Activated naive CD4-positive, alpha-beta T cell treated with anti-CD3 and anti-CD28 coated beads, Interleukin-2, amount 10 ng/mL, durations not matched to agents 7 days and 5 days (primary cell): ENCODE measurements at regions not wholly inside any gene's neighbourhood (a gene's known extent, or its start where the extent isn't known, plus 50 kb on each side); places are given as distances from the start of the nearest gene placed in this dataset.

ENCODE experiments used
- CTCF ChIA-PET: fragments of 350-600 bp; sonication (Branson Sonifier 250); formaldehyde crosslinking; loops from one replicate; lab custom pipeline; 2021; ENCODE audit warnings: antibody characterized with exemption; lab: Charles Lee
- DNase-seq: peaks from one replicate; pipeline ENCODE4 v3.0.0-alpha.2; 2020
- H3K27ac Mint-ChIP-seq: one replicate; pipeline ENCODE4 v1.8.0; 2021; ENCODE audit warnings: mild to moderate bottlenecking, moderate library complexity, mixed read lengths
- H3K27me3 Mint-ChIP-seq: one replicate; pipeline ENCODE4 v1.8.0; 2021; ENCODE audit warnings: mild to moderate bottlenecking, mixed read lengths
- H3K36me3 Mint-ChIP-seq: one replicate; pipeline ENCODE4 v1.8.0; 2021; ENCODE audit warnings: mixed read lengths
- H3K4me1 Mint-ChIP-seq: one replicate; pipeline ENCODE4 v1.8.0; 2021; ENCODE audit warnings: mixed read lengths
- H3K4me3 Mint-ChIP-seq: one replicate; pipeline ENCODE4 v1.8.0; 2021; ENCODE audit warnings: mild to moderate bottlenecking, moderate library complexity, mixed read lengths
- H3K9me3 Mint-ChIP-seq: one replicate; pipeline ENCODE4 v1.8.0; 2021; ENCODE audit warnings: mixed read lengths

DNA sequence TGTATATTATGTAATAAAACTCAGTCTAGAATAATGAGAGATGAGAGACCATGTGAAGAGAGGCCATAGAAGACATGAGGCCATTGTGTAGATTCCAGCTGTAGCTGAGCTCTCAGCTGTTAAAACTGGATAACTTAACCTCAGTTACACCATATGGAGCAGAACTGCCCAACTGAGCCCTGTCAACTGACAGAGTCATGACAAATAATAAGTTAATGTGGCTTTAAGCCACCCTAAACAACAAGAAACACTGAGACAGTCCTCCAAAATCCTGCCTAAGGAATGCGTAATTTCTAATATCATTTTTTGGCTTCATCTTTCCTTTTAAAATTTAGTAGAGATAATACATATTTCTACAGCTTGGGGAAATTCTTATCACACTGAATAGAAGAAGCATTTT, 580.0 kb upstream of the RGS18 start:
- Mint-ChIP-seq H3K4me1 (no peaks in the 10 kb centered on the region), H3K9me3 (peaks cover 2% of the 10 kb centered on the region), H3K4me3 (no peak overlapping the region), H3K27me3 (no peaks in the 10 kb centered on the region), H3K36me3 (no peaks in the 10 kb centered on the region), H3K27ac (no peak overlapping the region)
- no peak for DNase-seq
- CTCF ChIA-PET, result no interaction called here

GRCh38 chr1:191579019-191579418, 579.2 kb upstream of the RGS18 start:
- H3K4me3 Mint-ChIP-seq, result no peak overlapping the region
- no peaks in the 10 kb centered on the region for H3K36me3 Mint-ChIP-seq
- CTCF ChIA-PET, result no interaction called here
- H3K27ac Mint-ChIP-seq, result no peak overlapping the region
- H3K27me3 Mint-ChIP-seq, result no peaks in the 10 kb centered on the region
- H3K9me3 Mint-ChIP-seq, result peaks cover 2% of the 10 kb centered on the region
- DNase-seq, result no peak
- no peaks in the 10 kb centered on the region for H3K4me1 Mint-ChIP-seq

DNA sequence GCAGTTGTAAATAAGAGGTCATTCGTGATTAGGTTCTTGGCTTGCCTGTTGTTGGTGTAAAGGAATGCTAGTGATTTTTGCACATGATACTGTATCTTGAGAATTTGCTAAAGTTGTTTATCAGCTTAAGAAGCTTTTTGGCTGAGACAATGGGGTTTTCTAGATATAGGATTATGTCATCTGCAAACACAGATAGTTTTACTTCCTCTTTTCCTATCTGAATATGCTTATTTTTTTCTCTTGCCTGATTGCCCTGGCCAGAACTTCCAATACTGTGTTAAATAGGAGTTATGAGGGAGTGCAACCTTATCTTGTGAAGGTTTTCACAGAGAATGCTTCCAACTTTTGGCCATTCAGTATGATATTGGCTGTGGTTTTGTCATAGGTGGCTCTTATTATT, 576.1 kb upstream of the RGS18 start:
- no peaks in the 10 kb centered on the region for H3K27me3 Mint-ChIP-seq
- CTCF ChIA-PET, result no interaction called here
- H3K4me3 Mint-ChIP-seq, result no peak overlapping the region
- no peaks in the 10 kb centered on the region for H3K4me1 Mint-ChIP-seq
- H3K36me3 Mint-ChIP-seq, result no peaks in the 10 kb centered on the region
- no peak for DNase-seq
- no peak overlapping the region for H3K27ac Mint-ChIP-seq
- H3K9me3 Mint-ChIP-seq, result peaks cover 14% of the 10 kb centered on the region

DNA sequence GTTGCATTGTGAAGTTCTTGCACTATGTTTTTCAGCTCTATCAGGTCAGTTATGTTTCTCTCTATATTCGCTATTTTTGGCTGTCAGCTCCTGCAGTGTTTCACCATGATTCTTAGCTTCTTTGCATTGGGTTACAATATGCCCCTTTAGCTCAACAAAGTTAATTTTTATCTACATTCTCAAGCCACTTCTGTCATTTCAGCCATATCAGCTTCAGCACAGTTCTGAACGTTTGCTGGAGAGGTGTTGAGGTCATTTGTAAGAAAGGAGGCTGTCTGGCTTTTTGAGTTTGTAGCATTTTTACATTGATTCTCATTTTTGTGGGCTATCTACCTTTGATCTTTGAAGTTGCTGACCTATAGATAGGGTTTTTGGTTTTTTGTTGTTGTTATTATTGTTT, 573.2 kb upstream of the RGS18 start:
- DNase-seq, result no peak
- Mint-ChIP-seq H3K36me3 (no peaks in the 10 kb centered on the region), H3K4me1 (no peaks in the 10 kb centered on the region), H3K27me3 (no peaks in the 10 kb centered on the region), H3K4me3 (no peak overlapping the region), H3K9me3 (peaks cover 16% of the 10 kb centered on the region), H3K27ac (no peak overlapping the region)
- CTCF ChIA-PET, result no interaction called here

DNA sequence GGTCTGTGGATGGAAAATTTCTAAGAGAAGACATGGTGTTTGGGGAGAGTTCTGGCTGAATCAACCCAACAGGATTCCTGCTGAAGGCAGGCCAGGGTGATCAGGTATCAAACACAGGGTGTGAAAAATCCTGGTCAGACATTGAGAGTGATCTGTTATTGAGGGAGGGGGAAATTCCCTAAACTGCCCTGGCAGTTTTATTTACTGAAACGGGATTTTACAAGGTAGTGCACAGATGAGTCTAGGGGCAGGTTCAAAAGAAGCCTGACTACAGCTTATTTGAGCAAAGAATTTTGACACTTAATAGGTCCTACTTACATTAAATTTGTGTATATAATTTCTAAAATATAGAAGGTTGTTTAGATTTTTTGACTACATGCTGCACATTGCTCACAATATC, 569.4 kb upstream of the RGS18 start:
- DNase-seq, result no peak
- Mint-ChIP-seq H3K4me3 (no peak overlapping the region), H3K9me3 (peaks cover 16% of the 10 kb centered on the region), H3K27ac (no peak overlapping the region), H3K36me3 (no peaks in the 10 kb centered on the region), H3K4me1 (no peaks in the 10 kb centered on the region), H3K27me3 (no peaks in the 10 kb centered on the region)
- CTCF ChIA-PET, result no interaction called here

DNA sequence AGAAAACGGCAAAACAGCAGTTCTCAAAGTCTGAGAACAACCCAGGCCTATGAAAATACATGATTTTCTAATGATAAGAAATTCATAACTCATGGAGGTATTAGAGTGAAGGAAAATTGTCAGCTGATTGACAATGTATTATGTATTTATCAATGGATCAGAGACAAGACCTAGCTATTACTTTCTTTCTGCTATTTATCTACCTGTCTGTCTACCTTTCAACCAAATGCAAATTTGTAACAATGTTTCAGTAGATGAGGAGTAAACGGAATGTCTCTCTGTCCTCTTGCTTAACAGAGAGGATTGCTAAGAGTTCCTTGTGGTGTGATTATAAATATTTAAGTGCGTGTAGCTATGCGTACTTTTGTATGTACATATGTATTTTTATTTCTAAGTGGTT, 568.7 kb upstream of the RGS18 start:
- CTCF ChIA-PET, result no interaction called here
- Mint-ChIP-seq H3K4me3 (no peak overlapping the region), H3K27ac (no peak overlapping the region), H3K36me3 (no peaks in the 10 kb centered on the region), H3K27me3 (no peaks in the 10 kb centered on the region), H3K9me3 (peaks cover 12% of the 10 kb centered on the region), H3K4me1 (no peaks in the 10 kb centered on the region)
- no peak for DNase-seq

DNA sequence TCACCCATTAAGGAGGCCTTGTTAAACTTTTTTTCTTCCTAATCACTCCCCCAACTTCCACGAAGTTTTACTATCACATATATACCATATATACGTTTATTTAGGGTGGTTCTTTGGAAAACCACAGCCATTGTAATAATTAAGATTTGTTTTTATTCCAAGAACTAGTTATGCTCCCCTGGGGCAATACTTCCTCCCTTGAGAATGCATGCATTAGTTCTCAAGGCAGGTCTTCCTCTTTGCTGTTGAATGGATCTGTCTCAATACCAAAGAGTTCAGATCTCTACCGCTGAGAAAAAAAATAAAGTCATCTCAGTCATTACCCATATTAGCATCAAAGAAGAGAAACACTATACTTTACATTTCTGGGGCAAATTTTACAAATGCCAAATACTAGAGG, 567.7 kb upstream of the RGS18 start:
- no peak overlapping the region for H3K4me3 Mint-ChIP-seq

GRCh38 chr1:191592039-191592438, 566.2 kb upstream of the RGS18 start:
- peaks cover 3% of the 10 kb centered on the region for H3K9me3 Mint-ChIP-seq
- H3K4me3 Mint-ChIP-seq, result no peak overlapping the region

More for the DNA sequence above, 567.7 kb upstream of the RGS18 start:
- H3K9me3 Mint-ChIP-seq, result peaks cover 7% of the 10 kb centered on the region
- CTCF ChIA-PET, result no interaction called here
- H3K36me3 Mint-ChIP-seq, result no peaks in the 10 kb centered on the region
- no peaks in the 10 kb centered on the region for H3K4me1 Mint-ChIP-seq
- no peak for DNase-seq
- no peak overlapping the region for H3K27ac Mint-ChIP-seq
- no peaks in the 10 kb centered on the region for H3K27me3 Mint-ChIP-seq

GRCh38 chr1:191592907-191593306, 565.4 kb upstream of the RGS18 start:
- no peaks in the 10 kb centered on the region for H3K27me3 Mint-ChIP-seq
- H3K27ac Mint-ChIP-seq, result no peak overlapping the region
- H3K9me3 Mint-ChIP-seq, result peaks cover 3% of the 10 kb centered on the region
- CTCF ChIA-PET, result no interaction called here
- no peak overlapping the region for H3K4me3 Mint-ChIP-seq
- H3K36me3 Mint-ChIP-seq, result no peaks in the 10 kb centered on the region
- no peaks in the 10 kb centered on the region for H3K4me1 Mint-ChIP-seq
- no peak for DNase-seq

More at GRCh38 chr1:191592039-191592438, 566.2 kb upstream of the RGS18 start:
- no peak for DNase-seq
- no peaks in the 10 kb centered on the region for H3K27me3 Mint-ChIP-seq
- H3K27ac Mint-ChIP-seq, result no peak overlapping the region
- CTCF ChIA-PET, result no interaction called here
- H3K36me3 Mint-ChIP-seq, result no peaks in the 10 kb centered on the region
- no peaks in the 10 kb centered on the region for H3K4me1 Mint-ChIP-seq

DNA sequence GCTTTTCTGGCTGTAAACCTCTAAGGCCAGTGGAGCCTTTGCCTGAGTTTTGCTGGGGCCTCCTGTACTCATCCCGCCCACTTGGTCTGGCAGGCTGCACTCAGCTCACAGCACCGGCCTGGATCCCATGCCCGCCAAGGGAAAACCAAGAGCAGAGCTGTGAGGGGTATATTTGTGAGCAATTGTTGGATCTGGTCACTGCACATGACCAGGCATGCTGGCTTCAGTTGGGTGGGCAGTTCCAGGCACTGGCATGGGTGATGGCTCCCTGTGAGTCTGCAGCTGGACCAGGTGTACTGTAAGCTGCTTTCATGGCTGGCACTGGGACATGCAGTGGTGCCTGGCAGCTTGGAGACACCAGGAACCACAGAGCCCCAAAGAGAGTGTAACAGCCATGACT, 563.1 kb upstream of the RGS18 start:
- H3K36me3 Mint-ChIP-seq, result no peaks in the 10 kb centered on the region
- no peaks in the 10 kb centered on the region for H3K27me3 Mint-ChIP-seq
- no peak overlapping the region for H3K4me3 Mint-ChIP-seq
- DNase-seq, result no peak
- CTCF ChIA-PET, result no interaction called here
- no peaks in the 10 kb centered on the region for H3K9me3 Mint-ChIP-seq
- H3K27ac Mint-ChIP-seq, result no peak overlapping the region
- no peaks in the 10 kb centered on the region for H3K4me1 Mint-ChIP-seq

- no peaks in the 10 kb centered on the region for H3K27me3 Mint-ChIP-seq
- CTCF ChIA-PET, result no interaction called here
- H3K4me3 Mint-ChIP-seq, result no peak overlapping the region
- no peak overlapping the region for H3K27ac Mint-ChIP-seq
- DNase-seq, result no peak
- H3K36me3 Mint-ChIP-seq, result no peaks in the 10 kb centered on the region
- no peaks in the 10 kb centered on the region for H3K4me1 Mint-ChIP-seq
- no peaks in the 10 kb centered on the region for H3K9me3 Mint-ChIP-seq
Measured at GRCh38 chr1:191608367-191608766, 549.9 kb upstream of the RGS18 start.

GRCh38 chr1:191609305-191609704, 549.0 kb upstream of the RGS18 start:
- CTCF ChIA-PET, result no interaction called here
- peaks cover 2% of the 10 kb centered on the region for H3K9me3 Mint-ChIP-seq
- no peaks in the 10 kb centered on the region for H3K36me3 Mint-ChIP-seq
- DNase-seq, result no peak
- no peak overlapping the region for H3K27ac Mint-ChIP-seq
- H3K4me1 Mint-ChIP-seq, result no peaks in the 10 kb centered on the region
- H3K27me3 Mint-ChIP-seq, result no peaks in the 10 kb centered on the region
- H3K4me3 Mint-ChIP-seq, result no peak overlapping the region

GRCh38 chr1:191615101-191615821, 543.0 kb upstream of the RGS18 start:
- H3K27ac Mint-ChIP-seq, result no peak overlapping the region
- no peak for DNase-seq
- H3K27me3 Mint-ChIP-seq, result no peaks in the 10 kb centered on the region
- no peaks in the 10 kb centered on the region for H3K4me1 Mint-ChIP-seq
- H3K9me3 Mint-ChIP-seq, result peaks cover 2% of the 10 kb centered on the region
- H3K36me3 Mint-ChIP-seq, result no peaks in the 10 kb centered on the region
- no peak overlapping the region for H3K4me3 Mint-ChIP-seq
- CTCF ChIA-PET, result no interaction called here

- CTCF ChIA-PET, result no interaction called here
- Mint-ChIP-seq H3K4me3 (no peak overlapping the region), H3K36me3 (no peaks in the 10 kb centered on the region), H3K9me3 (peaks cover 4% of the 10 kb centered on the region), H3K27me3 (no peaks in the 10 kb centered on the region), H3K27ac (no peak overlapping the region), H3K4me1 (no peaks in the 10 kb centered on the region)
- no peak for DNase-seq
Measured at GRCh38 chr1:191618181-191618580, 540.1 kb upstream of the RGS18 start.

- no peaks in the 10 kb centered on the region for H3K4me1 Mint-ChIP-seq
- no peak overlapping the region for H3K27ac Mint-ChIP-seq
- no peak overlapping the region for H3K4me3 Mint-ChIP-seq
- H3K9me3 Mint-ChIP-seq, result peaks cover 3% of the 10 kb centered on the region
- no peaks in the 10 kb centered on the region for H3K36me3 Mint-ChIP-seq
- H3K27me3 Mint-ChIP-seq, result no peaks in the 10 kb centered on the region
- DNase-seq, result no peak
- CTCF ChIA-PET, result no interaction called here
Measured at GRCh38 chr1:191620883-191621282, 537.4 kb upstream of the RGS18 start.

GRCh38 chr1:191624044-191624443, 534.2 kb upstream of the RGS18 start:
- Mint-ChIP-seq H3K9me3 (peaks cover 3% of the 10 kb centered on the region), H3K4me1 (no peaks in the 10 kb centered on the region), H3K4me3 (no peak overlapping the region), H3K36me3 (no peaks in the 10 kb centered on the region), H3K27me3 (no peaks in the 10 kb centered on the region), H3K27ac (no peak overlapping the region)
- CTCF ChIA-PET, result no interaction called here
- DNase-seq, result no peak
